ENCODE measurements at regions not wholly inside any gene's neighbourhood (a gene's known extent, or its start where the extent isn't known, plus 50 kb on each side); places are given as distances from the start of the nearest gene placed in this dataset.
A peak's percentile ranks its signal among the peaks of the same experiment; 100 is the strongest.

- no peak for DNase-seq (ENCODE audit: low read depth in 3 of 3, low spot score in 1 of 3)
Observed at GRCh38 chr6:110033101-110033500, 55.0 kb downstream of the GPR6 start.

DNA sequence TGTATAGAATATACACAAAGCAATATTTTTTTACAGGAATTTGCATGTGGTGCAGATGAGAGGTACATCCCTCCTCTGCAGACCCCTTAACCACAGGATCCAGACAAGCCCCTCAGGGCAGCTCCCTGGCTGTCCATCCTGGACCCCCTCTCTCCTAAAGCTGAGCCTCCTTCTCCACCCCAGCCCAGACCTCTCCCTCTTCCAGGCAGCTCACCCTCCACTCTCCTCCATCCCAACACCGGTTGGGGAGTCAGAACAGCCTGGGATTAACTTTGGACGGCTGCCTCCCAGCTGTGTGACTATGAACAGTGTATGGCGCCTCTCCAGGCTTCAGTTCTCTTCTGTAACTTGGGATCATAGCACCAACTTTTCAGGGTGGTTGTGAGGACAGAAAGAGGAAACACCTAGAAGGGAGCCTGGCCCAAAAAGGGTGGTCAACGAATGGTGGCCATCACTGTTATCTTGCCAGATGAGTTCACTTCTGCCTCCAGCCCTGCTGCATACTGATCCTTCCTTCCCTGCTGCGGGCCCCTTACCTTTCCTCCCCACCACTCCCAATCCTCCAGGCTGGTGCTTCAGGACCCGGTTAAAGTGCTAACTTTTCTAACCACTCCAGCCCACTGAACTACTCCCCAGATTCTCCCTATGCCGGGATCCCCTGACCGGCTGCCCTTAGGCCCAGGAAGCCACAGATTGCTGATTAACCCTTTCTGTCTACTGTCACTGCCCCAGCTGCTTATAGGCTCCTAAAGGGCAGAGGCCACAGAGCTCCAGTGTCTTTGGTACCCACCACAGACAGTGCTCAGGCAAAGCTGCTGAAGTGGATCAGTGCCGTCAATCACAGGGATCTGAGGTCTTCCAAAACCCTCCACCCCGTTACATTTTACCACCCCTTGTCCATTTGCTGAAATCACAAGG lies 55.9 kb downstream of the GPR6 start:
- no peak for DNase-seq (ENCODE audit: low read depth in 3 of 3, low spot score in 1 of 3)

DNA sequence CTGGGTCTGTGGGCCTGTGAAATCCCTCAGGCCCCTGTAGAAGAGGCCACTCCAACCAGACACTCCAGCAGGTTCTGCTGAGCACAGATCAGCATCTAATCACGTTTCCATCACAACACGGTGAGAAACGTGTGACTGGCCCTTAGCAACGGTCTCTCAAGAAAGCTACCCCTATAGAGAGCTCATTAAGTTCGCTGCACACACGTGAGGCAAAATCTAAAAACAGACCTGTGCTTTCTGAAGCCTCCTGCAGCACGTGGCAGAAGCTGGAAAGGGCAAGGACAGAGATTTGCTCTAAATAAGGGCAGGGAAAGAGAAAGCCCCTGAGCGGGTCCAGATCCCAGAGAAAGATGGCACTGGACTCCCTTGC lies 56.5 kb downstream of the GPR6 start:
- no peak for DNase-seq (ENCODE audit: low read depth in 3 of 3, low spot score in 1 of 3)

DNA sequence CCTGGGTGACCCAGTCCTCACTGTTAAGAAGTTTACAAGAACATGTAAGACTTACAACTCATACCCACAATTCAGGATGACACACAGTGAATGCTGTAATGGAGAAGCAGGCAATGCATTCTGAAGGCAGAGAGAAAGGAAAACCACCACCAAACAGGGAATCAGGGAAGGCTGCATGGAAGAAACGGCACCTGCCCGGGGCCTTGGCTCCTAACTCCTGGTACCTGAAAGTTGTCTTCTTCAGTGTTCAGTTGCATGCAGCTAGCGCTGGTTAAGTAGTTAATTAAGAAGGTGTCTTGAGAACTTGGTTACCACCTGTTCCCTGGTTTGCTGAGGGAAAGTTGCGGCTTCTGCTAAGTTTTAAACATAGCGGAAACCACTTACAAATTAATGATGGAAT lies 57.2 kb downstream of the GPR6 start:
- DNase-seq (ENCODE audit: low read depth in 3 of 3, low spot score in 1 of 3) = no peak

DNA sequence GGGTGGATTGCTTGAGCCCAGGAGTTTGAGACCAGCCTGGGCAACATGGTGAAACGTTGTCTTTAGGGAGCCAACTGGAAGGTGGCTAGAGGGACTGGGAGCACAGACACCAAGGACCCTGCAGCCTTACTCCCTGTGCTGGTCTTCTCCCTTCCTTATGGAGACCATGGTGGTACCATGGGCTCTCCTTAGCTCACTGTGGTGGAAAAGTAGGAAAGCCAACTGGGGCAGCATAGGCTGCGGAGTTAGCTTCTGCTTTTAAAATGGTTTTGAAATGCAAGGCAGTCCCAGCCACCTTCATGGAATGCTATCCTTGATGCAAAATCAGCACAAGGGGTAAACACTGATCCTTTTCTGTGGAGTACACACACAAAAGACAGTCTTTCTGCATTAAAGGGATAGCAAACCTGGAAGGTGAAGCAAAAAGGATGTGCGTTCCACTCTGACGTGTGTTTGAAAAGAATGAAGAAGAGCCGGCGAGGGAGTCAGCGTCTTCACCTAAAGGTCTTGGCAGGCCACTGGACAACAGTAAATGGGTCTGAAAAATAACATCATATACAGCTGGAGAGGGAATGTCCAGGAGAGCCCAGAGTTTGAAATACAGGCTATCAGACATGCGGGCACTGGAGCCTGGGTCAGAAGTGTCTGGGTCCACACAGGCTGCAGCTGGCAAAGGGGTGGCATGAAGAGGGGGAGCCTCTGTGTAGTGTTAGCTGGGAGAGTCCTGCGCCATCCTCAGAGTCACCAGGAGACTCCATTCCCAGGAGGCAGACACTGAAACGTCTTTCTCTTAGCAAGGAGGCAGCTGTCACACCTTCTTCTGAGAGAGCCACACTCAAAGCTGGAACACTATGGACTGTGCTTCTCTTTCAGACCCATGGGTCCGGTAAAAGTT lies 58.5 kb downstream of the GPR6 start:
- no peak for DNase-seq (ENCODE audit: low read depth in 3 of 3, low spot score in 1 of 3)

- DNase-seq (ENCODE audit: low read depth in 3 of 3, low spot score in 1 of 3) = no peak
Observed at GRCh38 chr6:110037726-110038295, 59.7 kb downstream of the GPR6 start.

DNA sequence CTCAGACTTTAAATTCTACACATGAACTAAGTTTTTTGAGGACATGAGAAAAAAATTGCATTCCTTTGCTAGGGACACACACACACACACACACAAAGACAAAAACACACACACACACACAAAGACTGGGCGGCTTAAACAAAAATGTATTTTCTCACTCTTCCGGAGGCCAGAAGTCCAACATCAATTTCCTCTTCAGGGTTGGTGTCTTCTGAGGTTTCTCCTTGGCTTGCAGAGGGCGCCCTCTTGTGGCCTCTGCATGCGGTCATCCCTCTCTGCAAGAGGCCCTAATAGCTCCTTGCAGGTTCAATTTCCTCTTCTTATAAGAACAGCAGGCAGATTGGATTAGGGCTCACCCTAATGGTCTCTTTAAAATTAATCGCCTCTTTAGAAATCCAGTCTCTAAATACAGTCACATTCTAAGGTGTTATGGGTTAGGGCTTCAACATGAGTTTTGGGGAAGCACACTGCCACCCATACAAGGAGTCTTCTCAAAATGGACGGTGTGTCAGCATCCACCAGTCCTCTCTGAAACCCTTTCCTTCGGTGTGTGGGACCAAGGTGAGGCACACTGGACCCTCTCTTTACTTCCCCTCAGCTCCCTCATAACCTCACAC lies 61.4 kb downstream of the GPR6 start:
- peak; percentile 47 to 71 (median 51) for DNase-seq (ENCODE audit: low read depth in 3 of 3, low spot score in 1 of 3)

GRCh38 chr6:110039981-110040383 lies 61.9 kb downstream of the GPR6 start:
- peak in 2 of 3 donors; percentile 3 to 10 for DNase-seq (ENCODE audit: low read depth in 3 of 3, low spot score in 1 of 3)

DNA sequence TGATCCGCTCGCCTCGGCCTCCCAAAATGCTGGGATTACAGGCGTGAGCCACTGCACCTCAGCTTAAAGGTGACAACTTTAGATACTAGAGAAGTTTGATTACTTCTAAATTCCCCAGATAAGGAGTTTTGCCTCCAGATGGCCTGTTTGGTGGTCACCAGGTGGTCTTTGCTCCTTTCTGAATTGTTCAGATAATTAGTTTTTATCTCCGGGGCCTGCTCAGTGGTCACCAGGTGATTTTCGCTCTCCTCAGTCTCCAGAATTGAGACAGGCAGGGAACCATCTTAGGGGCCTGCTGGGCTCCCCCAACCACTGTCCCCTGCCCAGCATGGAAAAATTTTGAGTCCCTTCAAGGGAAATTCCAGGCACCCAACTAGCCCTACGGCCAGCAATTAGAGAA lies 62.6 kb downstream of the GPR6 start:
- DNase-seq (ENCODE audit: low read depth in 3 of 3, low spot score in 1 of 3) = no peak

DNA sequence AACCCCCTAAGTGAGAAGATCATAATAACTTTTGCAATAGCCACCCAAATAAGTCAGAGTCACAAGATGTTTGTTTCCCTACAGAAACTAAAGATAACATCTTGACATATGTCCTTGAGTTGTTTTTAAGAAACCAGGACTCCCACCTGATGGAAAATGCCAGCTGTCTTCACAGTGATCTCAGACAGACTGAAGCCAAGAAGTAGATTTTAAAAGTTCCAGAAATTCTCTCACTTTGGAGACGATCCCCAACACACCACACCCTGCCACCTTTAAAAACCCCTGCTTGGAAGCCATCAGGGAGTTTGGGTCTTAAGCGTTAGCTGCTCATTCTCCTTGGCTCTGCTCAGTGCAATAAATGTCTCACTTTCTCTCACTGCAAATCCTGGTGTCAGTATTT lies 63.0 kb downstream of the GPR6 start:
- DNase-seq (ENCODE audit: low read depth in 3 of 3, low spot score in 1 of 3) = no peak

DNA sequence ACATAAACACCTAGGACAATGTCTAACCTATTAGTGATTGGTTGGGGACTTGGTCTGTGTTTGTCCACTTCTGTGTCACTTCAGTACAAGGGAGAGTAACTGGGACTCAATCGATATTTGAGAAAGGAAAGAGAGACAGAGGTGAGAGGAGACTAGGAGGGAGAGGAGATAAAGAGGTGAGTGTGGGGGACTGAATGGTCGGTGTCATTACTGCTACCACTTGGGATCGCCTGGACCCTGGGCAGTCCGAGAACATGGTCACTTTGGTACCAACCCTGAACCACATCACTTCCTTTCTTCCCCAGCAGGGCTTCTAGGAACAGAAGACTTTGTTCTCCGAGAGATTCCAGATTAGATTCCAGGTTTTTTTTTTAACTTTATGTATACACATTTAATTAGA lies 63.7 kb downstream of the GPR6 start:
- DNase-seq (ENCODE audit: low read depth in 3 of 3, low spot score in 1 of 3) = no peak

- DNase-seq (ENCODE audit: low read depth in 3 of 3, low spot score in 1 of 3) = no peak
Observed at GRCh38 chr6:110042670-110043296, 64.7 kb downstream of the GPR6 start.

GRCh38 chr6:110043366-110043994 lies 65.4 kb downstream of the GPR6 start:
- no peak for DNase-seq (ENCODE audit: low read depth in 3 of 3, low spot score in 1 of 3)

DNA sequence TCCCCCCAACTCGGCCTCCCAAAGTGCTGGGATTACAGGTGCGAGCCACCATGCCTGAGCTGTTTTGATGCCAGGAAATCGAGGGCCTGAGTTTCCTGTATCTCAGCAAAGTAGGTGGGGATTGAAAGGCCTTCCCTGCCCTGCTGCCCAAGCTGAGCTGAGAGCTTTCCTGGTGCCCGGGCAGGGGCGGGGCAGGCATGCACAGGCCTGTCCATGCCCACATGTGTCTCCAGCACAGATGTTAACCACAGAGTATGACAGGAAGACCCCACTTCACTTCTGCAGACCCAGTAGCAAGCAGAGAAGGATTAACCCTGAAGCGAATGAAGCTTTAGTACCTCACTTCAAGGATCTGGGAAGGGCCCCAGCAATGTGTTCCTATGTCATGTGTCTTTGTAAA lies 66.0 kb downstream of the GPR6 start:
- DNase-seq (ENCODE audit: low read depth in 3 of 3, low spot score in 1 of 3) = no peak

- no peak for DNase-seq (ENCODE audit: low read depth in 3 of 3, low spot score in 1 of 3)
Observed at GRCh38 chr6:110044622-110045021, 66.5 kb downstream of the GPR6 start.

DNA sequence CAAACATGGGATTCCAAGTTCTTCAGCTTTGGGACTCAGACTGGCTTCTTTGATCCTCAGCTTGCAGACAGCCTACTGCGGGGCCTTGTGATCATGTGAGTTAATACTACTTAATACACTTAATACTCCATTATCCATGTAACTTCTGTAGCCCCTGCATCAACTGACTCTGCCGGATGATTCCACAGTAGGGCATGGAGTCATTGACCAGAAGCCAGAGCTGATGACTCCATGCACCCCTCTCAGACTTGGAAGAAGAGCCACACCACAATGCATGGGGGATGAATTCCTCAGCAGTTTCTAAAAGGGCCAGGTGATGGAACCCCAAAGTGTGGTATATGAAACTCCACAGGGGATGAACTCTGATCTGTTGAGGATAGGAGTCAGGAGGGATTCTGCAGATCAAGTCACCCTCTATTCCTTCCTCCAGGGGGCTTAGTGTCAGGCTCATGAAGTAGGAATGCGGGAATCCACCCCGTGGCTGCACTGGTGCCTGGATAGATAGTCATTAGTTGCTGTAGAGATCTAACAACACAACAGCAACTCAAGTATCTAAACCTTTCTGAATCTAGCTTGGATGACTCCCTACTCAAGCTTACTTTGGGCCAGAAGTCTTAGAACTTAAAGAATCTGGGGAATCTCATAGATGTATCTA lies 70.2 kb downstream of the GPR6 start:
- no peak for DNase-seq (ENCODE audit: low read depth in 3 of 3, low spot score in 1 of 3)

DNA sequence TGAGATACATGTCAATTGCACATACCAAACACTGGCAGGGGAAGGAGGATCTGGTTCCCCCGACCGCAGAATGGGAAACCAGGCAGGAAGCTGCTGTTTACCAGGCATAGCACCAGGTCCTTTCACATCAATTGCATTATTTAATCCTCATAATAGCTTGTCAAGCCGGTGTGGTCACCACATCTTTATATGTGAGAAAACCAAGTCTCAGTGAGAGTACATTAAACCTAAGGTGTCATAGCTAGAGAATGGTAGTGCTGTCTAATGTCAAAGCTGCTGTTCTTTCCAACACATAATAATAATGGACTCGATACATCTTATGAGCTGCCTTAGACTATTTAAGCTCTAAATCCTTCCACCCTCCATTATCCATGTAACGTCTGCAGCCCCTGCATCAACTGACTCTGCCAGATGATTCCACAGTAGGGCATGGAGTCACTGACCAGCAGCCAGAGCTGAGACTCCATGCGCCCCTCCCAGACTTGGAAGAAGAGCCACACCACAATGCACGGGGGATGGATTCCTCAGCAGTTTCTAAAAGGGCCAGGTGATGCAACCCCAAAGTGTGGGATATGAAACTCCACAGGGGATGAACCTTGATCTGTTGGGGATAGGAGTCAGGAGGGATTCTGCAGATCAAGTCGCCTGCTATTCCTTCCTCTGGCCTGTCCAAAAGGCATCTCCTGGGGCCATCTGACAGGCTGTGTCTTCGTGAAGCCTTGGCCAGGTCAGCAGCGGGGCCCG lies 71.8 kb downstream of the GPR6 start:
- no peak for DNase-seq (ENCODE audit: low read depth in 3 of 3, low spot score in 1 of 3)

Data from stimulated activated CD4-positive, alpha-beta T cell treated with anti-CD3 and anti-CD28 coated beads, TNF-alpha, amount 100 ng/mL, for 1 hour (primary cell).